IPS DF 4.7 (cell line): ENCODE measurements at regions not wholly inside any gene's neighbourhood (a gene's known extent, or its start where the extent isn't known, plus 50 kb on each side); places are given as distances from the start of the nearest gene placed in this dataset.
A peak's percentile ranks its signal among the peaks of the same experiment; 100 is the strongest.
"Not testable (repeated sequence)": the region's sequence is repeated elsewhere in the genome, so short reads cannot be mapped to it uniquely, and the experiment has no call there.

ENCODE experiments used
- DNase-seq: peaks from one replicate; pipeline ENCODE4 v3.0.0-alpha.2; 2013; ENCODE audit warnings: low spot score; ENCODE audit errors: extremely low read depth

- DNase-seq: not testable (repeated sequence)
These were observed 316.7 kb downstream of the ACTR3B start for GRCh38 chr7:153076289-153076688.

GRCh38 chr7:153081496-153081895 is 321.9 kb downstream of the ACTR3B start:
- no peak for DNase-seq

GRCh38 chr7:153084278-153084677 is 324.7 kb downstream of the ACTR3B start:
- no peak for DNase-seq

GRCh38 chr7:153087498-153087897 is 327.9 kb downstream of the ACTR3B start:
- DNase-seq: no peak

GRCh38 chr7:153088601-153089000 is 329.0 kb downstream of the ACTR3B start:
- DNase-seq: no peak

- no peak for DNase-seq
These were observed 330.7 kb downstream of the ACTR3B start for GRCh38 chr7:153090209-153090608.

- no peak for DNase-seq
These were observed 331.2 kb downstream of the ACTR3B start for GRCh38 chr7:153090764-153091163.

- no peak for DNase-seq
These were observed 331.9 kb downstream of the ACTR3B start for GRCh38 chr7:153091477-153091876.

GRCh38 chr7:153097511-153098201 is 338.1 kb downstream of the ACTR3B start:
- no peak for DNase-seq

- DNase-seq: no peak
These were observed 339.7 kb downstream of the ACTR3B start for GRCh38 chr7:153099235-153099634.

- DNase-seq: no peak
These were observed 341.2 kb downstream of the ACTR3B start for GRCh38 chr7:153100691-153101237.

GRCh38 chr7:153103202-153103601 is 343.6 kb downstream of the ACTR3B start:
- no peak for DNase-seq

- no peak for DNase-seq
These were observed 348.3 kb downstream of the ACTR3B start for GRCh38 chr7:153107826-153108225.

GRCh38 chr7:153109566-153109965 is 350.0 kb downstream of the ACTR3B start:
- DNase-seq: no peak

- DNase-seq: no peak
These were observed 351.1 kb downstream of the ACTR3B start for GRCh38 chr7:153110606-153111005.

GRCh38 chr7:153122255-153122654 is 362.7 kb downstream of the ACTR3B start:
- peak; percentile 16 for DNase-seq

GRCh38 chr7:153130052-153130451 is 370.5 kb downstream of the ACTR3B start:
- DNase-seq: no peak

- DNase-seq: no peak
These were observed 392.2 kb downstream of the ACTR3B start for GRCh38 chr7:153151766-153152165.

GRCh38 chr7:153152801-153153422 is 393.4 kb downstream of the ACTR3B start:
- DNase-seq: no peak

GRCh38 chr7:153158149-153158548 is 398.6 kb downstream of the ACTR3B start:
- DNase-seq: no peak

GRCh38 chr7:153170287-153170686 is 410.7 kb downstream of the ACTR3B start:
- DNase-seq: no peak

GRCh38 chr7:153185936-153186335 is 426.4 kb downstream of the ACTR3B start:
- no peak for DNase-seq

- no peak for DNase-seq
These were observed 428.6 kb downstream of the ACTR3B start for GRCh38 chr7:153188161-153188560.
